SH-SY5Y (cell line): ENCODE measurements at regions not wholly inside any gene's neighbourhood (a gene's known extent, or its start where the extent isn't known, plus 50 kb on each side); places are given as distances from the start of the nearest gene placed in this dataset.

Experiments used
- GATA2 ChIP-seq: IDR thresholded peaks from 2 replicates; pipeline ENCODE4 v1.6.1; 2011; ENCODE audit warnings: mild to moderate bottlenecking, low read depth, low read length
- GATA3 ChIP-seq: IDR thresholded peaks from 2 replicates; pipeline ENCODE4 v1.6.1; 2011; ENCODE audit warnings: low read depth, mild to moderate bottlenecking, low read length, moderate library complexity

GRCh38 chr3:106126067-106126845 lies 257.4 kb upstream of the CBLB start:
- no peak for TF ChIP-seq GATA2
- TF ChIP-seq GATA3: no peak

- TF ChIP-seq GATA2: no peak
- no peak for TF ChIP-seq GATA3
These were observed 258.0 kb upstream of the CBLB start for GRCh38 chr3:106126846-106127235.

- TF ChIP-seq GATA2: no peak
- no peak for TF ChIP-seq GATA3
These were observed 261.1 kb upstream of the CBLB start for GRCh38 chr3:106129939-106130338.

GRCh38 chr3:106130384-106131198 lies 261.8 kb upstream of the CBLB start:
- no peak for TF ChIP-seq GATA3
- TF ChIP-seq GATA2: no peak

DNA sequence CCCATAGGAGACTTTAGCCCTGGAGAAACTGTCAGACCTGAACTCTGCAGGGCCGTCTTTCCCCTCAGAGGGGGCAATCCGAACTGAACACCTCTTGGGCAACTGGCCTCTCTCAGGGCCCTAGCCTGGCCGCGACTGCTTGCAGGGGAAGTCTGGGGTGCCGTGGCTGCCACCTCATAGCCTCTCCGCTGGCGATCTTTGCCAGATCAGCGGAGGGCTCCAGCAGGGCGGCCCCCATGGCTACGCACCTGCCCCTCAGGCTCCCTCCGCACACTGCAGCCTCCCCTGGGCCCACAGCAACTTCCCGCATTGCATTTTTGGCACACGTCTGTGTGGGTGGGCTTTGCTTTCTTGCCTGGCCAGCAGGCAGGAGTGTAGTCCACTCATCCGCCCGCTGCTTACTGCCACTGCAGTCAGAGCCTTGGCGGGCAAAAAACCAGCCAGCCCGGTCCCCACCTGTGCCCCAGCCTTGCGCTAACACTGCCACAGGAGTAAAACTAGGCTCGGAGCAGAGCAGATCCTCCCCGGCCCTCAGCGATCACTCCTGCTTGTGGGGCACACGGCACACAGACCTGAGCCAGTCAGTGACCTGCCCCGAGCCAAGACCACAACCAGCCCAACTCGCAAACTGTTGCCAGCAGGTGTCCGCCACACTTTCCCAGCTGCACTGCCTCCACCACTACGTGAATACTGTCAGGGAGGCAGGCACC lies 266.8 kb upstream of the CBLB start:
- no peak for TF ChIP-seq GATA2

DNA sequence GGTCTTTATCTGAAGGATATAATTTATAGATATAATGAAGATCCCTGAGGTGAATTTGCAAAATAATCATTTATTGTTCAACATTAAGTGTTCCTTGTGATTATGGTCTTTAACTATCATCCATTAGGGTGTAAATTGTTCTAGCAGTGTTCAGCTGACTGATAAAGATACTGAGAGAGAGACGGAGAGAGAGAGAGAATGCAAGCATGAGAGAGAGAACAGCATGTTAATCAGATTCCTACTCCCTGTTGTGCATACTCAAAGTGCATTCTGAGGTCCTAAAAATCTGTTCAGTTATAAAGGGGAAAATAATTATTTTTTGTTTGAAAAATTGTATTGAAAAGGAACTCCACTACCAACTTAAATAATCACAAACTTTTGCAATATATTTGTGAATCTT lies 271.0 kb upstream of the CBLB start:
- TF ChIP-seq GATA2: no peak
- no peak for TF ChIP-seq GATA3

DNA sequence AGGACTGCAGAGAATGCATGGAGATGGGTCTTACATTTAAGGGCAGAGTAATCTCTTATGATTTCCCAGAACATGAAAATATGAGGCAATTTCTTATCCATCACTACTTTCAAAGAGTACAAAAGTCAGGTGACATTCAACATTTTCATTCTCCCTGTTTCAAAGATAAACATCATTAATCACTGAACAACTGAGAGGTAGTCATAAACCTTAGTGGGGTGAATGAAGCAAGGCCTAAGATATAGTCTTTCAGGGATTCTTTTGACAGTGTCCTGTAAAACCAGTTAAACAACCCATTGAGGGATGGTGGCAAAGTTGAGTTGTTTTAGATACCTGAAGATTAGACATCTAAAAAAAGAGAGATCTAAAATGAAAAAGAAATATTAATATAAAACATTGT lies 271.6 kb upstream of the CBLB start:
- no peak for TF ChIP-seq GATA3
- no peak for TF ChIP-seq GATA2

DNA sequence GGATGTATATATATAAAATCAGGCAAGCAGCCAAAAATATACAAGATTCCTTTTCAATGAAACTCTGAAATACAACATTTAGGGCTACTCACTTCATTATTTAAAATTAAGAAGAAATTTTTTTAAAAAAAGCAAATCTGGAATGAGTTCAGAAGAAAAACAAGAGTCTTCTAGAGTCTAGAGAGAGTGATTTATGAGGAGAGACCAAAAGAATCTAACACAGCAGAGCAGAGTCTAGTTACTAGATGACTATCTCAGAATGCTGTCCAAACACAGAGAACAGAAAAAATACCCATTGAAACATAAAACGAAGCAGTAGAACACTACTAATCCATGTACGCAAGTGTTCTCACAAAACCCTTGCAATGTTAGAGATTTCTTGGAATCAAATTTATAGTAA lies 275.2 kb upstream of the CBLB start:
- TF ChIP-seq GATA2 (no peak), GATA3 (no peak)

DNA sequence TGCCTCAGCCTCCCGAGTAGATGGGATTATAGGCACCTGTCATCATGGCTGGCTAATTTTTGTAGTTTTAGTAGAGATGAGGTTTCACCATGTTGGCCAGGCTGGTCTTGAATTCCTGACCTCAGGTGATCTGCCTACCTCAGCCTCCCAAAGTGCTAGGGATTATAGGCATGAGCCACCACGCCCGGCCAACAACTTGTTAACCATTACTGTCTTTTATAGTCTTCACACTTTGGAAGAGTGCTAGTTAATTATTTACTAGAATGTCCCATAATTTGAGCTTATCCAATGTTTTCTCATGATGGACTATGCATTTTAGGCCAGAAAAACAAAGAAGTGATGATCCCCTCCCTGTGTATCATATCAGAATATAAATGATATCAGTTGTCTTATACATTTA lies 288.6 kb upstream of the CBLB start:
- no peak for TF ChIP-seq GATA2
- no peak for TF ChIP-seq GATA3

- no peak for TF ChIP-seq GATA3
- no peak for TF ChIP-seq GATA2
These were observed 291.6 kb upstream of the CBLB start for GRCh38 chr3:106160396-106160795.

DNA sequence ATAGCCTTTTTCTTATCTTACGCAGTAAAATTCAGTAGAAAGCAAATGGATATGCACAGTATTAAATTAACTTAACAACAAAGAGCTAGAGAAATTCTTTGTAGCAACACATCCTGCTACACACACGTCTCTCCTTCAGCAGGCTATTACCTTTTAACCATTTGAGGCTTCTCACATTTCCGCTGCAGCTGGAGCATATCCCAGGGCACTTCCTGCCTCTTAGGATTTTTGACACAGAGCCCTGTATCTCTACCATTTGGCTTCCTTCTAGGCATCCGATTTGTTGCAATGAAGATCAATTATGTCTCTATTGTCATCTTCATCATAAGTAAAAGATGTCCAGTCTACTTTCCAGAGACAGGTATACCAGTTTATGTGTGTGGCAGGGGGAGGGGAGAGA lies 292.4 kb upstream of the CBLB start:
- TF ChIP-seq GATA2: no peak
- no peak for TF ChIP-seq GATA3

DNA sequence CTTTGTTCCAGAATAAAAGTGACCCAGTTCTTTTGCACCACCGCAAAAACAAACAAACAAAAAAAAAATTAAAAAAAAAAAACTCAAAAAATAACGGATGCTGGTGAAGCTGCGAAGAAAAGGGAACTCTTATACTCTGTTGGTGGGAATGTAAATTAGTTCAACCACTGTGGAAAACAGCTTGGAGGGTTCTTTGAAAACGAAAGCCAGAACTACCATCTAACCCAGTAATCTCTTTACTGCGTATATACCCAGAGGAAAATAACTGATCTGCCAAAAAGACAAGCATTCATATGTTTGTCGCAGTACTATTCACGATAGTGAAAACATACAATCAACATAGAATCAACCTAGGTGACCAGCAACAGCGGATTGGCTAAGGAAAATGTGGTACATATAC lies 298.9 kb upstream of the CBLB start:
- no peak for TF ChIP-seq GATA3
- TF ChIP-seq GATA2: no peak

GRCh38 chr3:106168962-106169750 lies 300.3 kb upstream of the CBLB start:
- TF ChIP-seq GATA3 (no peak), GATA2 (no peak)

DNA sequence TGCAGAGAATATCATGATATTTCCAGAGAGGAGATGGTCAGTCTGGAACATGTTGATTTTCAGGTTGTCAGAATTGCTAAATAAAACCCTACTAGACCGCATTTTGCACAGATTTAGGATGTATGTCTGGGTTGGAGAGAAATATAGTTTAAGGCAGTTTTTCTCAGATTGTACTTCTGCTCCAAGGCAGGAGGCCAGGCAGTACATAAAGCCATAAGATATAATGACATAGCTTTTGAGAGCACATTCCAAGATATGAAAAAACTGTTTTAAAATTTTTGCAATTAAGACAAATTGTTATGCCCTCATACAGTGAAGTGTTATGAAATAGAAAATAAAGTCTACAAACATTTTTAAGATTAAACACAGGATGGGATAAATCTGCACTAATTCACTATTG lies 301.8 kb upstream of the CBLB start:
- TF ChIP-seq GATA2: no peak
- no peak for TF ChIP-seq GATA3

- no peak for TF ChIP-seq GATA2
- no peak for TF ChIP-seq GATA3
These were observed 303.3 kb upstream of the CBLB start for GRCh38 chr3:106172101-106172500.

DNA sequence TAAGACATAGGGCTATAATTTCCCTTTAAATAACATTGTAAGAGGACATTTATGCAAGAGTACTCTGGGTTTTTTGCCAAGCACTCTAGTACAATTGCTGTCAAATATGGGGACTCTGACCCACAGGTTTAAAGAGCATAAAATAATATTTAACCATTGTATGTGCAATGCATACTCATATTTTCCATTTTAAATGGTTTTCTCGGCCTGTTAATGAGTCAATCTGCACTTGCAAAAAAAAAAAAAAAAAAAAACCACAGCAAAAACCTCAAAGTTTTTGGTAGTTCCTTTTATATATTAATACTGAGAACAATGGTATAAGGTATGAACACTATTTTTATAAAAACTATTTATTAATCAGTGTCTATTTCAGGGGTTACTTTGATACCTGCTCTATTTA lies 304.0 kb upstream of the CBLB start:
- TF ChIP-seq GATA3 (no peak), GATA2 (no peak)
